Peyer's patch (tissue), 4 donors: ENCODE measurements at regions not wholly inside any gene's neighbourhood (a gene's known extent, or its start where the extent isn't known, plus 50 kb on each side); places are given as distances from the start of the nearest gene placed in this dataset.

Experiments
- CTCF ChIP-seq, 6 experiments: fragments of 450-650 bp in 4 of 6; fragments of 200-600 bp in 2 of 6; sonication (generic) in 1 of 6; IDR thresholded peaks; one replicate each; pipeline ENCODE4 v1.5.1; 2017 to 2019; ENCODE audit warnings: antibody characterized with exemption in 6 of 6, mild to moderate bottlenecking in 3 of 6, moderate library complexity in 1 of 6
- POLR2A ChIP-seq, 2 donors: fragments of 450-650 bp; IDR thresholded peaks; one replicate each; pipeline ENCODE4 v1.5.1; 2017; ENCODE audit warnings: antibody characterized with exemption in 2 of 2, mild to moderate bottlenecking in 2 of 2, moderate library complexity in 2 of 2

- no peak for TF ChIP-seq CTCF (IDR thresholded peaks at IDR 0.05)
- TF ChIP-seq POLR2A (IDR thresholded peaks at IDR 0.05), result no peak
Measured at GRCh38 chr6:148213366-148213765, 129.3 kb upstream of the SASH1 start.
